Glutamatergic neuron (in vitro differentiated cells): ENCODE measurements at regions not wholly inside any gene's neighbourhood (a gene's known extent, or its start where the extent isn't known, plus 50 kb on each side); places are given as distances from the start of the nearest gene placed in this dataset.
"Not testable (repeated sequence)": the region's sequence is repeated elsewhere in the genome, so short reads cannot be mapped to it uniquely, and the experiment has no call there.

Experiments used
- DNase-seq: peaks from one replicate; pipeline ENCODE4 v3.0.0; 2022
- H3K27ac Mint-ChIP-seq: one replicate; pipeline ENCODE4 v1.8.0; 2020; ENCODE audit warnings: mild to moderate bottlenecking, mixed read lengths, inconsistent platforms; ENCODE audit not compliant: unreplicated experiment
- H3K27me3 Mint-ChIP-seq: one replicate; pipeline ENCODE4 v1.8.0; 2020; ENCODE audit warnings: mild to moderate bottlenecking, moderate library complexity, mixed read lengths, inconsistent platforms; ENCODE audit not compliant: unreplicated experiment
- H3K36me3 Mint-ChIP-seq: one replicate; pipeline ENCODE4 v1.8.0; 2020; ENCODE audit warnings: mild to moderate bottlenecking, mixed read lengths, inconsistent platforms; ENCODE audit not compliant: unreplicated experiment
- H3K4me1 Mint-ChIP-seq: one replicate; pipeline ENCODE4 v1.8.0; 2020; ENCODE audit warnings: mild to moderate bottlenecking, low read depth, mixed read lengths, inconsistent platforms; ENCODE audit not compliant: unreplicated experiment
- H3K4me3 Mint-ChIP-seq: one replicate; pipeline ENCODE4 v1.8.0; 2020; ENCODE audit warnings: mild to moderate bottlenecking, mixed read lengths, inconsistent platforms; ENCODE audit not compliant: unreplicated experiment
- H3K9me3 Mint-ChIP-seq: one replicate; pipeline ENCODE4 v1.8.0; 2020; ENCODE audit warnings: mild to moderate bottlenecking, moderate library complexity, mixed read lengths, inconsistent platforms; ENCODE audit not compliant: unreplicated experiment
- TF ChIP-seq, protein P1 (sequence below): fragments of 200-600 bp; sonication (generic); IDR thresholded peaks from one replicate; pipeline ENCODE4 v1.5.0; 2021; ENCODE audit not compliant: partially characterized antibody, unreplicated experiment

DNA sequence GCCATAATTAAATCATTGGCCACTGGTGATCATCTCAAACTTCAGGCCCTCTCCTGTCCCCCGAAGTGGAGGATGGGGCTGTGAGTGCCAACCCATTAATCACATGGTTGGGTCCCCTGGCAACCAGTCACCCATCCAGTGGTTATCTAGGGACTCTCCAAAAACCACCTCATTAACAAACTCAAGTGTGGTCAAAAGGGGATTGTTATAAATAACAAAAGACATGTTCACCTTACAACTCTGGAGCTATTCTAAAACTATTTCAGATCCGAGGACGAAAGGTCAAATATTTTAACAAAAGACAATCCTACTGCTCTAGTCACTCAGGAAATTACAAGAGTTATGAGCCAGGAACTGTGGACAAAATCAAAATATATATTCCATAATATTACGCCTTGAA lies 60.0 kb upstream of the PRNP start:
- DNase-seq: no peak
- H3K27ac Mint-ChIP-seq: no peak overlapping the region
- no peak overlapping the region for H3K4me3 Mint-ChIP-seq
- TF ChIP-seq, protein P1, sequence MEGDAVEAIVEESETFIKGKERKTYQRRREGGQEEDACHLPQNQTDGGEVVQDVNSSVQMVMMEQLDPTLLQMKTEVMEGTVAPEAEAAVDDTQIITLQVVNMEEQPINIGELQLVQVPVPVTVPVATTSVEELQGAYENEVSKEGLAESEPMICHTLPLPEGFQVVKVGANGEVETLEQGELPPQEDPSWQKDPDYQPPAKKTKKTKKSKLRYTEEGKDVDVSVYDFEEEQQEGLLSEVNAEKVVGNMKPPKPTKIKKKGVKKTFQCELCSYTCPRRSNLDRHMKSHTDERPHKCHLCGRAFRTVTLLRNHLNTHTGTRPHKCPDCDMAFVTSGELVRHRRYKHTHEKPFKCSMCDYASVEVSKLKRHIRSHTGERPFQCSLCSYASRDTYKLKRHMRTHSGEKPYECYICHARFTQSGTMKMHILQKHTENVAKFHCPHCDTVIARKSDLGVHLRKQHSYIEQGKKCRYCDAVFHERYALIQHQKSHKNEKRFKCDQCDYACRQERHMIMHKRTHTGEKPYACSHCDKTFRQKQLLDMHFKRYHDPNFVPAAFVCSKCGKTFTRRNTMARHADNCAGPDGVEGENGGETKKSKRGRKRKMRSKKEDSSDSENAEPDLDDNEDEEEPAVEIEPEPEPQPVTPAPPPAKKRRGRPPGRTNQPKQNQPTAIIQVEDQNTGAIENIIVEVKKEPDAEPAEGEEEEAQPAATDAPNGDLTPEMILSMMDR: no peak
- H3K9me3 Mint-ChIP-seq: peaks cover 1% of the 10 kb centered on the region
- H3K4me1 Mint-ChIP-seq: no peaks in the 10 kb centered on the region
- H3K27me3 Mint-ChIP-seq: peaks cover 1% of the 10 kb centered on the region
- H3K36me3 Mint-ChIP-seq: peaks cover 3% of the 10 kb centered on the region

GRCh38 chr20:4625687-4626086 lies 60.6 kb upstream of the PRNP start:
- TF ChIP-seq, protein P1: no peak
- H3K36me3 Mint-ChIP-seq: no peaks in the 10 kb centered on the region
- H3K9me3 Mint-ChIP-seq: peaks cover 1% of the 10 kb centered on the region
- no peak for DNase-seq
- peaks cover 1% of the 10 kb centered on the region for H3K27me3 Mint-ChIP-seq
- no peaks in the 10 kb centered on the region for H3K4me1 Mint-ChIP-seq
- H3K27ac Mint-ChIP-seq: no peak overlapping the region
- H3K4me3 Mint-ChIP-seq: no peak overlapping the region

DNA sequence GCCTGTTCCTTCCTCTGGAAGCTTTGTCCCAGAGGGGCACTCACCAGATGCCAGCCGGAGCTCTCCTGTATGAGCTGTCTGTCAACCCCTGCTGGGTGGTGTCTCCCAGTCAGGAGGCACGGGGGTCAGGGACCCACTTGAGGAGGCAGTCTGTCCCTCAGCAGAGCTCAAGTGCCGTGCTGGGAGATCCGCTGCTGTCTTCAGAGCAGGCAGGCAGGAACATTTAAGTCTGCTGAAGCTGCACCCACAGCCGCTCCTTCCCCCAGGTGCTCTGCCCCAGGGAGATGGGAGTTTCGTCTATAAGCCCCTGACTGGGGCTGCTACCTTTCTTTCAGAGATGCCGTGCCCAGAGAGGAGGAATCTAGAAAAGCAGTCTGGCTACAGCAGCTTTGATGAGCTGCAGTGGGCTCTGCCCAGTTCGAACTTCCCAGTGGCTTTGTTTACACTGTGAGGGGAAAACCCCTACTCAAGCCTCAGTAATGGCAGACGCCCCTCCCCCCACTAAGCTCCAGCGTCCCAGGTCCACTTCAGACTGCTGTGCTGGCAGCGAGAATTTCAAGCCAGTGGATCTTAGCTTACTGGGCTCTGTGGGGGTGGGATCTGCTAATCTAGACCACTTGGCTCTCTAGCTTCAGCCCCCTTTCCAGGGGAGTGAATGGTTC lies 61.5 kb upstream of the PRNP start:
- H3K27me3 Mint-ChIP-seq, DNase-seq, H3K27ac Mint-ChIP-seq, H3K4me1 Mint-ChIP-seq, H3K4me3 Mint-ChIP-seq, H3K9me3 Mint-ChIP-seq, H3K36me3 Mint-ChIP-seq: not testable (repeated sequence)

- not testable (repeated sequence) for H3K4me1 Mint-ChIP-seq, H3K27me3 Mint-ChIP-seq, DNase-seq, H3K36me3 Mint-ChIP-seq, H3K9me3 Mint-ChIP-seq, H3K4me3 Mint-ChIP-seq, H3K27ac Mint-ChIP-seq
Observed at GRCh38 chr20:4619144-4619543, 67.1 kb upstream of the PRNP start.

DNA sequence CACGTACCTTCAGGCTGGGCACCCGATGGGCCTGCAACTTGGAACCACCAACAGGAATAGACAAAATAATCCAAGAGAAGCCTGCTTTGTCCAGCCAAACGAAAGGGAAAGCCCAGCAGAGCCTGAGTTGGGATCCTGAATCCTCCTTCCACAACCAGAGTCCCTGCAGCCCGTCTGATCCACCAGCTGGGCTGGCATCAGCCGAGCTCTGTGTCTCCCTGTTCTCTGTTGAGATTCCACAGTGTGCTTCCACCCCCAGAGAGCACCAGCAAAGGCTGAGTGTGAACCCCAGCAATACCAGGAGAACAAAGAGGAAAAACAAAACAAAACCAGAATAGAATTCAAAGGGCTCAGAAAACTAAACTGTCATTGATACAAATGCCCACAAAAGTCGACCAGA lies 68.8 kb upstream of the PRNP start:
- no peaks in the 10 kb centered on the region for H3K4me1 Mint-ChIP-seq
- peaks cover 3% of the 10 kb centered on the region for H3K9me3 Mint-ChIP-seq
- H3K27ac Mint-ChIP-seq: no peak overlapping the region
- TF ChIP-seq, protein P1: no peak
- no peak for DNase-seq
- no peaks in the 10 kb centered on the region for H3K27me3 Mint-ChIP-seq
- H3K36me3 Mint-ChIP-seq: no peaks in the 10 kb centered on the region
- no peak overlapping the region for H3K4me3 Mint-ChIP-seq

GRCh38 chr20:4617019-4617418 lies 69.2 kb upstream of the PRNP start:
- Mint-ChIP-seq H3K9me3 (peaks cover 3% of the 10 kb centered on the region), H3K36me3 (no peaks in the 10 kb centered on the region), H3K4me1 (no peaks in the 10 kb centered on the region), H3K27ac (no peak overlapping the region), H3K27me3 (no peaks in the 10 kb centered on the region), H3K4me3 (no peak overlapping the region)
- no peak for DNase-seq
- TF ChIP-seq, protein P1: no peak
